ENCODE measurements at regions not wholly inside any gene's neighbourhood (a gene's known extent, or its start where the extent isn't known, plus 50 kb on each side); places are given as distances from the start of the nearest gene placed in this dataset.
A peak's percentile ranks its signal among the peaks of the same experiment; 100 is the strongest.

DNA sequence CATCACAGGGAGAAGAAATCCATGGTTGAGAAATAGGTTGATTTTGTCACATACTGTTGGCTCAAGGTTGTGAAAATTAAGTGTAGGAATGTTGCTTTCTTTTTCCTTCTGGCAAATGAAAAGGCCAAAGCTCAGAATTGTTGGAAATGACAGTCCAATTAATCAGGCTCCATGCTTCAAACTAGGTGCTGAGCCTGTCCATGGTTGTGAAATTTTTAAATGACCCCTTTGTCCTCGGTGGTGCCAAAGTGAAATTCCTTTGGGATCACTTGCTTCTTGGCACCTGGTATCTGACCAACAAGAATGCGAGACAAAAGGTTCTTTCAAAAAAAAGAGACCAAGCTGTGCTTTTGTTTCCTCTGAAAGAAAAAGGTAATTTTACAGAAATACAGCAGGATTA lies 451.9 kb downstream of the ETS1 start:
- Histone ChIP-seq H3K79me2 (replicated peaks; ENCODE audit: insufficient read depth) (no peaks in the 10 kb centered on the region), H3K4me3 (no peak overlapping the region), H3K27ac (ENCODE audit: low read depth) (no peak overlapping the region), H3K36me3 (ENCODE audit: insufficient read depth) (peaks cover 5% of the 10 kb centered on the region; the same call in 1 of the 2 replicates), H3K9me2 (ENCODE audit: insufficient read depth) (no peaks in the 10 kb centered on the region), H2AFZ (no peak overlapping the region), H3K4me1 (ENCODE audit: insufficient read depth) (0 out of 2 replicates have a peak, but pooled peaks cover 6% of the 10 kb centered on the region), H3K27me3 (ENCODE audit: insufficient read depth) (no peaks in the 10 kb centered on the region), H3K4me2 (no peak overlapping the region), H3F3A (replicated peaks; ENCODE audit: low read depth) (no peaks in the 10 kb centered on the region), H4K20me1 (replicated peaks; ENCODE audit: insufficient read depth) (no peaks in the 10 kb centered on the region)
- TF ChIP-seq, protein P1, sequence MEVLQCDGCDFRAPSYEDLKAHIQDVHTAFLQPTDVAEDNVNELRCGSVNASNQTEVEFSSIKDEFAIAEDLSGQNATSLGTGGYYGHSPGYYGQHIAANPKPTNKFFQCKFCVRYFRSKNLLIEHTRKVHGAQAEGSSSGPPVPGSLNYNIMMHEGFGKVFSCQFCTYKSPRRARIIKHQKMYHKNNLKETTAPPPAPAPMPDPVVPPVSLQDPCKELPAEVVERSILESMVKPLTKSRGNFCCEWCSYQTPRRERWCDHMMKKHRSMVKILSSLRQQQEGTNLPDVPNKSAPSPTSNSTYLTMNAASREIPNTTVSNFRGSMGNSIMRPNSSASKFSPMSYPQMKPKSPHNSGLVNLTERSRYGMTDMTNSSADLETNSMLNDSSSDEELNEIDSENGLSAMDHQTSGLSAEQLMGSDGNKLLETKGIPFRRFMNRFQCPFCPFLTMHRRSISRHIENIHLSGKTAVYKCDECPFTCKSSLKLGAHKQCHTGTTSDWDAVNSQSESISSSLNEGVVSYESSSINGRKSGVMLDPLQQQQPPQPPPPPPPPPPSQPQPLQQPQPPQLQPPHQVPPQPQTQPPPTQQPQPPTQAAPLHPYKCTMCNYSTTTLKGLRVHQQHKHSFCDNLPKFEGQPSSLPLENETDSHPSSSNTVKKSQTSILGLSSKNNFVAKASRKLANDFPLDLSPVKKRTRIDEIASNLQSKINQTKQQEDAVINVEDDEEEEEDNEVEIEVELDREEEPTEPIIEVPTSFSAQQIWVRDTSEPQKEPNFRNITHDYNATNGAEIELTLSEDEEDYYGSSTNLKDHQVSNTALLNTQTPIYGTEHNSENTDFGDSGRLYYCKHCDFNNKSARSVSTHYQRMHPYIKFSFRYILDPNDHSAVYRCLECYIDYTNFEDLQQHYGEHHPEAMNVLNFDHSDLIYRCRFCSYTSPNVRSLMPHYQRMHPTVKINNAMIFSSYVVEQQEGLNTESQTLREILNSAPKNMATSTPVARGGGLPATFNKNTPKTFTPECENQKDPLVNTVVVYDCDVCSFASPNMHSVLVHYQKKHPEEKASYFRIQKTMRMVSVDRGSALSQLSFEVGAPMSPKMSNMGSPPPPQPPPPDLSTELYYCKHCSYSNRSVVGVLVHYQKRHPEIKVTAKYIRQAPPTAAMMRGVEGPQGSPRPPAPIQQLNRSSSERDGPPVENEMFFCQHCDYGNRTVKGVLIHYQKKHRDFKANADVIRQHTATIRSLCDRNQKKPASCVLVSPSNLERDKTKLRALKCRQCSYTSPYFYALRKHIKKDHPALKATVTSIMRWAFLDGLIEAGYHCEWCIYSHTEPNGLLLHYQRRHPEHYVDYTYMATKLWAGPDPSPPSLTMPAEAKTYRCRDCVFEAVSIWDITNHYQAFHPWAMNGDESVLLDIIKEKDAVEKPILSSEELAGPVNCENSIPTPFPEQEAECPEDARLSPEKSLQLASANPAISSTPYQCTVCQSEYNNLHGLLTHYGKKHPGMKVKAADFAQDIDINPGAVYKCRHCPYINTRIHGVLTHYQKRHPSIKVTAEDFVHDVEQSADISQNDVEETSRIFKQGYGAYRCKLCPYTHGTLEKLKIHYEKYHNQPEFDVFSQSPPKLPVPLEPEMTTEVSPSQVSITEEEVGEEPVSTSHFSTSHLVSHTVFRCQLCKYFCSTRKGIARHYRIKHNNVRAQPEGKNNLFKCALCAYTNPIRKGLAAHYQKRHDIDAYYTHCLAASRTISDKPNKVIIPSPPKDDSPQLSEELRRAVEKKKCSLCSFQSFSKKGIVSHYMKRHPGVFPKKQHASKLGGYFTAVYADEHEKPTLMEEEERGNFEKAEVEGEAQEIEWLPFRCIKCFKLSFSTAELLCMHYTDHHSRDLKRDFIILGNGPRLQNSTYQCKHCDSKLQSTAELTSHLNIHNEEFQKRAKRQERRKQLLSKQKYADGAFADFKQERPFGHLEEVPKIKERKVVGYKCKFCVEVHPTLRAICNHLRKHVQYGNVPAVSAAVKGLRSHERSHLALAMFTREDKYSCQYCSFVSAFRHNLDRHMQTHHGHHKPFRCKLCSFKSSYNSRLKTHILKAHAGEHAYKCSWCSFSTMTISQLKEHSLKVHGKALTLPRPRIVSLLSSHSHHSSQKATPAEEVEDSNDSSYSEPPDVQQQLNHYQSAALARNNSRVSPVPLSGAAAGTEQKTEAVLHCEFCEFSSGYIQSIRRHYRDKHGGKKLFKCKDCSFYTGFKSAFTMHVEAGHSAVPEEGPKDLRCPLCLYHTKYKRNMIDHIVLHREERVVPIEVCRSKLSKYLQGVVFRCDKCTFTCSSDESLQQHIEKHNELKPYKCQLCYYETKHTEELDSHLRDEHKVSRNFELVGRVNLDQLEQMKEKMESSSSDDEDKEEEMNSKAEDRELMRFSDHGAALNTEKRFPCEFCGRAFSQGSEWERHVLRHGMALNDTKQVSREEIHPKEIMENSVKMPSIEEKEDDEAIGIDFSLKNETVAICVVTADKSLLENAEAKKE (CRISPR knock-in tag; IDR thresholded peaks at IDR 0.05), result 0 out of 2 replicates have a peak, but pooled peaks have one; percentile 52
- TF ChIP-seq, protein P2, sequence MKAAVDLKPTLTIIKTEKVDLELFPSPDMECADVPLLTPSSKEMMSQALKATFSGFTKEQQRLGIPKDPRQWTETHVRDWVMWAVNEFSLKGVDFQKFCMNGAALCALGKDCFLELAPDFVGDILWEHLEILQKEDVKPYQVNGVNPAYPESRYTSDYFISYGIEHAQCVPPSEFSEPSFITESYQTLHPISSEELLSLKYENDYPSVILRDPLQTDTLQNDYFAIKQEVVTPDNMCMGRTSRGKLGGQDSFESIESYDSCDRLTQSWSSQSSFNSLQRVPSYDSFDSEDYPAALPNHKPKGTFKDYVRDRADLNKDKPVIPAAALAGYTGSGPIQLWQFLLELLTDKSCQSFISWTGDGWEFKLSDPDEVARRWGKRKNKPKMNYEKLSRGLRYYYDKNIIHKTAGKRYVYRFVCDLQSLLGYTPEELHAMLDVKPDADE (IDR thresholded peaks at IDR 0.05), result no peak
- TF ChIP-seq STAT1 (IDR thresholded peaks at IDR 0.05; ENCODE audit: unreplicated experiment) (no peak), POLR2AphosphoS5 (IDR thresholded peaks at IDR 0.05; ENCODE audit: low read depth) (no peak)
- TF ChIP-seq, protein P3, sequence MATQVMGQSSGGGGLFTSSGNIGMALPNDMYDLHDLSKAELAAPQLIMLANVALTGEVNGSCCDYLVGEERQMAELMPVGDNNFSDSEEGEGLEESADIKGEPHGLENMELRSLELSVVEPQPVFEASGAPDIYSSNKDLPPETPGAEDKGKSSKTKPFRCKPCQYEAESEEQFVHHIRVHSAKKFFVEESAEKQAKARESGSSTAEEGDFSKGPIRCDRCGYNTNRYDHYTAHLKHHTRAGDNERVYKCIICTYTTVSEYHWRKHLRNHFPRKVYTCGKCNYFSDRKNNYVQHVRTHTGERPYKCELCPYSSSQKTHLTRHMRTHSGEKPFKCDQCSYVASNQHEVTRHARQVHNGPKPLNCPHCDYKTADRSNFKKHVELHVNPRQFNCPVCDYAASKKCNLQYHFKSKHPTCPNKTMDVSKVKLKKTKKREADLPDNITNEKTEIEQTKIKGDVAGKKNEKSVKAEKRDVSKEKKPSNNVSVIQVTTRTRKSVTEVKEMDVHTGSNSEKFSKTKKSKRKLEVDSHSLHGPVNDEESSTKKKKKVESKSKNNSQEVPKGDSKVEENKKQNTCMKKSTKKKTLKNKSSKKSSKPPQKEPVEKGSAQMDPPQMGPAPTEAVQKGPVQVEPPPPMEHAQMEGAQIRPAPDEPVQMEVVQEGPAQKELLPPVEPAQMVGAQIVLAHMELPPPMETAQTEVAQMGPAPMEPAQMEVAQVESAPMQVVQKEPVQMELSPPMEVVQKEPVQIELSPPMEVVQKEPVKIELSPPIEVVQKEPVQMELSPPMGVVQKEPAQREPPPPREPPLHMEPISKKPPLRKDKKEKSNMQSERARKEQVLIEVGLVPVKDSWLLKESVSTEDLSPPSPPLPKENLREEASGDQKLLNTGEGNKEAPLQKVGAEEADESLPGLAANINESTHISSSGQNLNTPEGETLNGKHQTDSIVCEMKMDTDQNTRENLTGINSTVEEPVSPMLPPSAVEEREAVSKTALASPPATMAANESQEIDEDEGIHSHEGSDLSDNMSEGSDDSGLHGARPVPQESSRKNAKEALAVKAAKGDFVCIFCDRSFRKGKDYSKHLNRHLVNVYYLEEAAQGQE (IDR thresholded peaks at IDR 0.05; ENCODE audit: unreplicated experiment), result no peak
- Mint-ChIP-seq H3K36me3 (ENCODE audit: low read depth) (peaks cover 22% of the 10 kb centered on the region), H3K27me3 (ENCODE audit: insufficient read depth, low read depth, poor library complexity) (no peaks in the 10 kb centered on the region), H3K27ac (peak overlapping the region; percentile 74), H3K9me3 (peaks cover 26% of the 10 kb centered on the region), H3K4me1 (peaks cover 21% of the 10 kb centered on the region), H3K4me3 (no peak overlapping the region)
- ATAC-seq, result peak; percentile 75
- DNase-seq (ENCODE audit: low spot score), result peak; percentile 69

All from GM23338 (cell line).